ENCODE measurements at regions not wholly inside any gene's neighbourhood (a gene's known extent, or its start where the extent isn't known, plus 50 kb on each side); places are given as distances from the start of the nearest gene placed in this dataset.

DNA sequence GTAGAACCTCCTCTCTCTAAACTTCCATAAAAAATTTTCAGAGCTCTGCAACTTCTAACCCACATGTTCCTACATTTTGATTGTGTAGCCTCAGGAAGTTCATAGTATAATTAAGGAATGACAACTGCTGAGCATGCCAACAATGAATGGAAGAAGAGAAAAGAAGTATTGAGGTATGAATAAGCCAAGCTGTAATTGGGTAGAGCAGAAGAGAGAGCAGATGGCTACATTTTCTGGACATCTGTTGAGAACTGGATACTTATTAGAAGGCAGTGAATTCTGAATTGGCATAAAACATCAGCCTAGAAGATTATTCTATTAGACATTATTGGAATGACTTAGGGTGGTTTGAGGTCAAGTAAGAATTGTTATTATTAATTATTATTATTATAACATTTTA is 728.3 kb upstream of the PHF14 start:
- Histone ChIP-seq H3K27ac (no peak overlapping the region), H3K9me2 (ENCODE audit: insufficient read depth) (no peaks in the 10 kb centered on the region), H3F3A (ENCODE audit: insufficient read depth, low read depth) (no peaks in the 10 kb centered on the region), H3K4me1 (replicated peaks; ENCODE audit: insufficient read depth) (no peaks in the 10 kb centered on the region), H3K4me3 (no peak overlapping the region), H3K4me2 (no peak overlapping the region), H4K20me1 (ENCODE audit: insufficient read depth) (no peaks in the 10 kb centered on the region), H2AFZ (no peak overlapping the region), H3K36me3 (ENCODE audit: low read depth) (no peaks in the 10 kb centered on the region), H3K79me2 (ENCODE audit: low read depth) (no peaks in the 10 kb centered on the region), H3K27me3 (ENCODE audit: insufficient read depth, low read depth) (no peaks in the 10 kb centered on the region), H3K9me3 (ENCODE audit: insufficient read depth, low read depth) (no peaks in the 10 kb centered on the region)
- no TSS peak for BruUV-seq (replicated peaks)
- CTCF ChIA-PET = no interaction called here
- TF ChIP-seq EZH2 (IDR thresholded peaks at IDR 0.05; ENCODE audit: low read depth) = no peak
- TF ChIP-seq, protein P1, sequence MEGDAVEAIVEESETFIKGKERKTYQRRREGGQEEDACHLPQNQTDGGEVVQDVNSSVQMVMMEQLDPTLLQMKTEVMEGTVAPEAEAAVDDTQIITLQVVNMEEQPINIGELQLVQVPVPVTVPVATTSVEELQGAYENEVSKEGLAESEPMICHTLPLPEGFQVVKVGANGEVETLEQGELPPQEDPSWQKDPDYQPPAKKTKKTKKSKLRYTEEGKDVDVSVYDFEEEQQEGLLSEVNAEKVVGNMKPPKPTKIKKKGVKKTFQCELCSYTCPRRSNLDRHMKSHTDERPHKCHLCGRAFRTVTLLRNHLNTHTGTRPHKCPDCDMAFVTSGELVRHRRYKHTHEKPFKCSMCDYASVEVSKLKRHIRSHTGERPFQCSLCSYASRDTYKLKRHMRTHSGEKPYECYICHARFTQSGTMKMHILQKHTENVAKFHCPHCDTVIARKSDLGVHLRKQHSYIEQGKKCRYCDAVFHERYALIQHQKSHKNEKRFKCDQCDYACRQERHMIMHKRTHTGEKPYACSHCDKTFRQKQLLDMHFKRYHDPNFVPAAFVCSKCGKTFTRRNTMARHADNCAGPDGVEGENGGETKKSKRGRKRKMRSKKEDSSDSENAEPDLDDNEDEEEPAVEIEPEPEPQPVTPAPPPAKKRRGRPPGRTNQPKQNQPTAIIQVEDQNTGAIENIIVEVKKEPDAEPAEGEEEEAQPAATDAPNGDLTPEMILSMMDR (conservative IDR thresholded peaks at IDR 0.05) = no peak
- POLR2A ChIA-PET (ENCODE audit: unreplicated experiment) = no interaction called here
- no peak for DNase-seq
- intact Hi-C loops (cut with micrococcal nuclease; ENCODE audit: unreplicated experiment) = no loop called here

DNA sequence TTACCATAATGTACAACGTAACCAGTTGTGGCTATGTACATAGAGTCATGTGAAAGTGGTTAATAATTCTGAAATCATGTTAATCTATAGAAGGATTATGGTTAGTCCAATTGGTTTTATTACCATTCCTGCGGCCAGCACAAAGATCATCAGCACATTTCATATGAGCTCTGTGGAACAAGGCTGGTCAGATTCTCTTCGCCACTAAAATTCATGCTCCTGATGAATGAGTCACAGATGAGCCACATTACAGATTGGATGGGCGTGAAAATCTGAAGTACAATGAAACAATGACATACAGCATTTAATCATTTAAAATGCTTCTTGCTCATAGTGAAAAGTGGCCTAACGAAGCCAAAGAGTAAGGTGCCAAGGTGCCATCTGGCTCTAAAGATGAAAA is 716.2 kb upstream of the PHF14 start:
- Histone ChIP-seq H3K79me2 (ENCODE audit: low read depth) (no peaks in the 10 kb centered on the region), H2AFZ (no peak overlapping the region), H3K27ac (no peak overlapping the region), H3F3A (ENCODE audit: insufficient read depth, low read depth) (no peaks in the 10 kb centered on the region), H3K4me2 (no peak overlapping the region), H3K9me3 (ENCODE audit: insufficient read depth, low read depth) (no peaks in the 10 kb centered on the region), H4K20me1 (ENCODE audit: insufficient read depth) (no peaks in the 10 kb centered on the region), H3K9me2 (ENCODE audit: insufficient read depth) (no peaks in the 10 kb centered on the region; the same call in 1 of the 2 replicates), H3K4me1 (replicated peaks; ENCODE audit: insufficient read depth) (no peaks in the 10 kb centered on the region), H3K4me3 (no peak overlapping the region), H3K27me3 (ENCODE audit: insufficient read depth, low read depth) (no peaks in the 10 kb centered on the region), H3K36me3 (ENCODE audit: low read depth) (no peaks in the 10 kb centered on the region)
- ChIA-PET POLR2A (ENCODE audit: unreplicated experiment) (no interaction called here), CTCF (no interaction called here)
- no TSS peak for BruUV-seq (replicated peaks)
- DNase-seq = no peak
- no peak for TF ChIP-seq EZH2 (IDR thresholded peaks at IDR 0.05; ENCODE audit: low read depth)
- TF ChIP-seq, protein P1 (conservative IDR thresholded peaks at IDR 0.05) = no peak
- intact Hi-C loops (cut with micrococcal nuclease; ENCODE audit: unreplicated experiment) = no loop called here

DNA sequence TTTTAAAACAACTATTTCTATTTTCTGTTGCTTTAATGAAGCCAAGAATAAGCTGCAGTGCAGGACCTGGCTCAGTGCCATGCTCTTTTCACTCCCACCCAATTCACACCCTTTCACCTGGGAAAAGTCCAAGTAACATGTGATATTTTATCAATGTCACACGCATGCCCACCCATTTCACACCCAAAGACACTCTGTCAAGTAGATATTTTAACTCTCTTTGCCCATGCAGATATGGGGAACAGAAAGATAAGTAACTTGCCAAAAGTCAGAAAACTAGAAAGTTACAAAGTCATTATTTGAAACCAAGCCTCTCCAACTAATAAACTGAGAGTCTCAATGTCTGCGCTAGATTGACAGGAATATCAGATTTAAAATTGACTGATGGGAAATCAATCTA is 706.7 kb upstream of the PHF14 start:
- Histone ChIP-seq H3K4me2 (no peak overlapping the region), H3K79me2 (ENCODE audit: low read depth) (no peaks in the 10 kb centered on the region), H3K4me1 (replicated peaks; ENCODE audit: insufficient read depth) (no peaks in the 10 kb centered on the region), H3K9me3 (ENCODE audit: insufficient read depth, low read depth) (no peaks in the 10 kb centered on the region), H3K27me3 (ENCODE audit: insufficient read depth, low read depth) (no peaks in the 10 kb centered on the region), H3F3A (ENCODE audit: insufficient read depth, low read depth) (no peaks in the 10 kb centered on the region), H2AFZ (no peak overlapping the region), H3K27ac (no peak overlapping the region), H3K4me3 (no peak overlapping the region), H3K9me2 (ENCODE audit: insufficient read depth) (no peaks in the 10 kb centered on the region), H4K20me1 (ENCODE audit: insufficient read depth) (no peaks in the 10 kb centered on the region), H3K36me3 (ENCODE audit: low read depth) (no peaks in the 10 kb centered on the region)
- intact Hi-C loops (cut with micrococcal nuclease; ENCODE audit: unreplicated experiment) = no loop called here
- POLR2A ChIA-PET (ENCODE audit: unreplicated experiment) = no interaction called here
- BruUV-seq (replicated peaks) = no TSS peak
- no peak for DNase-seq
- CTCF ChIA-PET = no interaction called here
- TF ChIP-seq, protein P1 (conservative IDR thresholded peaks at IDR 0.05) = no peak
- no peak for TF ChIP-seq EZH2 (IDR thresholded peaks at IDR 0.05; ENCODE audit: low read depth)
